ENCODE measurements at regions not wholly inside any gene's neighbourhood (a gene's known extent, or its start where the extent isn't known, plus 50 kb on each side); places are given as distances from the start of the nearest gene placed in this dataset.
"Not testable (repeated sequence)": the region's sequence is repeated elsewhere in the genome, so short reads cannot be mapped to it uniquely, and the experiment has no call there.

GRCh38 chr11:21963013-21963412 lies 229.9 kb upstream of the ANO5 start:
- no peak for TF ChIP-seq POLR2A (IDR thresholded peaks at IDR 0.05; ENCODE audit: low read depth, low read length)
- DNase-seq (ENCODE audit: insufficient read length, low spot score) (no peak), FAIRE-seq (no peak)

- FAIRE-seq (no peak), DNase-seq (ENCODE audit: insufficient read length, low spot score) (no peak)
- no peak for TF ChIP-seq POLR2A (IDR thresholded peaks at IDR 0.05; ENCODE audit: low read depth, low read length)
Observed at GRCh38 chr11:21965221-21965620, 227.7 kb upstream of the ANO5 start.

DNA sequence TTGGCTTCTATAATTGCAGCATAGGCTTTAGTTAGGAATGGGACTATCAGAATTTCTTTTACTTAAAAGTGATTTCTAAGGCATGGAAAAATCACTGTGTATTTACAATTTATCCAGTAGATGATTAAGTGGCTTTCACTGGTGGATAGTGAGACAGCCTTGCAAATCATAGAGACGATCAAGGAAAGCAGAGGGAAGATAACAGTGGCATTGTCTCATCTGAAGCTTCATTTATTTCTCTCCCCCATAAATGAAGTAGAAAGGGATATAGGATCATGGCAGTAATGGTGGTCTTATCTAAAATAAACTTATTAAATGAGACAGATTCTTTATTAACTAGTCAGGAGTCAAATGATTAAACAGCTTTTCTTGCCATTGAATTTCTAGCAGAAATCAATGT lies 224.2 kb upstream of the ANO5 start:
- FAIRE-seq (no peak), DNase-seq (ENCODE audit: insufficient read length, low spot score) (no peak)
- TF ChIP-seq POLR2A (IDR thresholded peaks at IDR 0.05; ENCODE audit: low read depth, low read length): no peak

DNA sequence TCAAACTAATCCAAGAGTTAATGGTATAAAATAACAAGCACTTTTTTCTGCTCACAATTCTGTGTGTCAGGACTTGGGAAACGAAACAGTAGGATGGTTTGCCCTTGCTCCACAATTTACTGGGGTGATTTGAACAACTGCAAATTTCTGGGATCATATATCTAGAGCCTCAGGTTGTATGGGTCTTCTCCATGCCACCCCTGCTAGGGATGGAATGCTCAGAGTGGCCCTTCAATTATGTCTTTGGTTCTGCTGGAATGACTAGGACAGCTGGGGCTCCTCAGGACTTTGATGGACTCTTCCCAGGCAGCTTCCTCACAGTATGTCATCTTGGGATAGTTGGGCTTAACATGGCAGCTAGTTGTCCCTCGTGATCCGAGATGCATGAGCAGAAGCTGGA lies 223.0 kb upstream of the ANO5 start:
- no peak for TF ChIP-seq POLR2A (IDR thresholded peaks at IDR 0.05; ENCODE audit: low read depth, low read length)
- DNase-seq (ENCODE audit: insufficient read length, low spot score): no peak
- no peak for FAIRE-seq

DNA sequence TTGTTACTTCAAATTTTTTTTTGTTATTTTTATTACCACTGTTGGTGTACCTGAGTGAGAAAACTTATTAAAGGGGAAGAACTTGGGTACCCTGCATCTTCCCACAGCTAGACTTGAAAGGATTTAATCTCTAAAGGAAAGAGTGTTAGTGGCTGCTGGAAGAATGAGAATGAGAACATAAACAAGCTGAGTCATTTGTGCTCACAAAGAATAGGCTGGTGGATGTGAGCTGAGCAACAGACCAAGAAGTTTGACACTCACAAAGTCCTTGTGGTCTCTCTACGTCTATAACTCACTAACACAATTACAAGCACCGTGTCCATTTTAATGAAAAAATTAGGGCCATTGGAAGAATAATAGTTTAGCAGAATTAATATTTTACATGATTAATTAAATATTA lies 217.6 kb upstream of the ANO5 start:
- FAIRE-seq: no peak
- DNase-seq (ENCODE audit: insufficient read length, low spot score): no peak

GRCh38 chr11:21976210-21976609 lies 216.7 kb upstream of the ANO5 start:
- DNase-seq (ENCODE audit: insufficient read length, low spot score) (no peak), FAIRE-seq (no peak)
- no peak for TF ChIP-seq POLR2A (IDR thresholded peaks at IDR 0.05; ENCODE audit: low read depth, low read length)

More for the DNA sequence above, 217.6 kb upstream of the ANO5 start:
- TF ChIP-seq POLR2A (IDR thresholded peaks at IDR 0.05; ENCODE audit: low read depth, low read length): no peak

DNA sequence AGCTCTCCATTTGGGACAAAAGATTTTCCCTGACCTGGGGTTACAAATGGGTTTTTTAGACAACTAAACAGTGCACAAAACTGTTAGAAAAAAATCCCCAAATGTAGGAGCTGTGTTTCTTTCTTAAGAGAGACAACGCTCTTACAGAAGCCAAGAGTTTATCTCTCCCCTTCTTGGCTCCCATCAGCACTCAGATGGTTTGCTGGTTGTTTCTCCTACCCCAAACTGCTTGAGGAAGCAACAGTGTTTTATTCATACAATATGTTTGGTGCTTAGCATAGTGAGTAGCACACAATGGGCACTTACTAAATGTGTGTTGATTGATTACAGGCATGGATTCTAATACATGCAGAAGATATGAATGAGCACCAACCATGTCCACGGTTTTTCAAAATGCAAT lies 209.5 kb upstream of the ANO5 start:
- no peak for FAIRE-seq
- TF ChIP-seq POLR2A (IDR thresholded peaks at IDR 0.05; ENCODE audit: low read depth, low read length): no peak
- DNase-seq (ENCODE audit: insufficient read length, low spot score): no peak

- DNase-seq (ENCODE audit: insufficient read length, low spot score) (no peak), FAIRE-seq (no peak)
- TF ChIP-seq POLR2A (IDR thresholded peaks at IDR 0.05; ENCODE audit: low read depth, low read length): no peak
Observed at GRCh38 chr11:21986361-21986760, 206.5 kb upstream of the ANO5 start.

DNA sequence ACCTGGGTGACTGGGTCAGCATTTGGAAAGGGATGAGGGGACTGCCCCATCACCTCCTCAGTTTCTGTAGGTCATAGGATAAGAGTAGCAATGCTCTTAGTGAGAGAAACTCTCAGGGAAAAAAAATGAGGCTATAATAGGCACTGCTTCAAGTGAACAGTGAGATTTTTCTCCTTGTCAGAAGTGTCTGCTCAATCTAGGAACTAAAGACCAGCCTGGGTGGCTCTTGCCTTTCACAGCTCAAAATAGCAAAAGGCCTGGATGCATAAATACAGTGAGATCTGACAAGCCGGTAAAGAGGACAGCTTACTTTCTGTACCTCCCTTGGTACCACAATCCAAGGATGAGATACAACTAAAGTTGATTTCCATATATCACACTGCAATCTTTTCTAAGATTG lies 205.6 kb upstream of the ANO5 start:
- FAIRE-seq: no peak
- DNase-seq (ENCODE audit: insufficient read length, low spot score): no peak

DNA sequence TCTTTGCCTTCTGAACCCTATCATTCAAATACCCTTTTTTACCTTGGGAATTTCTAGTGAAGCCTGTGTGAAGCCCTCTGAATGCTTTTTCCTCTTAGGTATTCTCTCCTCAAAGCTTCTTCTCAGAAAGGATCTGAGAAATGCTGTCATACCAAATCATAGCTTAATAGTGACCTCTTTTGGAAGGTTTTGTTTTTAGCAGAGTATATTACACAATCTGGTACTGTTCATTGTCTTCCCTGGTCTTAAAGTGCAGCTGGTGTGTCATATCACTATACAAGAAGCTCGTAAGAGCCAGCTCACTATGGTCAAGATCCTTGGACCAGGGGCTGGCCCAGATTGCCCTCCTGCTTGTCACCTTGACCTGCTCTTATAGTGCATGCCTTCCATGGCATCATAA lies 204.4 kb upstream of the ANO5 start:
- no peak for FAIRE-seq
- DNase-seq (ENCODE audit: insufficient read length, low spot score): no peak
- no peak for TF ChIP-seq POLR2A (IDR thresholded peaks at IDR 0.05; ENCODE audit: low read depth, low read length)

More for the DNA sequence above, 205.6 kb upstream of the ANO5 start:
- TF ChIP-seq POLR2A (IDR thresholded peaks at IDR 0.05; ENCODE audit: low read depth, low read length): no peak

DNA sequence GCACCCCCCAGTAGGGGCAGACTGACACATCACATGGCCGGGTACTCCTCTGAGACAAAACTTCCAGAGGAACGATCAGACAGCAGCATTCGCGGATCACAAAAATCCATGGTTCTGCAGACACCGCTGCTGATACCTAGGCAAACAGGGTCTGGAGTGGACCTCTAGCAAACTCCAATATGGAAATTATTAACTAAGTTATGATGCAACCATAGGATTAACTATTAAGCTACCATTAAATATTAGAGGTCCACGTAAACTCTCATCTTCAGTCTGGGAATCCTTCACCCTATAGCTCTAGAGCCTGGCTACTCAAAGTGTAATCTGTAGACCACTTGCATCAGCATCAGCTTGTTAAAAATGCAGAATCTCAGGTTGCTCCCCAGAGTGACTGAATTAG lies 191.1 kb upstream of the ANO5 start:
- not testable (repeated sequence) for DNase-seq (ENCODE audit: insufficient read length, low spot score); FAIRE-seq

- no peak for TF ChIP-seq POLR2A (IDR thresholded peaks at IDR 0.05; ENCODE audit: low read depth, low read length)
- no peak for DNase-seq (ENCODE audit: insufficient read length, low spot score)
- FAIRE-seq: no peak
Observed at GRCh38 chr11:22006901-22007300, 186.0 kb upstream of the ANO5 start.

DNA sequence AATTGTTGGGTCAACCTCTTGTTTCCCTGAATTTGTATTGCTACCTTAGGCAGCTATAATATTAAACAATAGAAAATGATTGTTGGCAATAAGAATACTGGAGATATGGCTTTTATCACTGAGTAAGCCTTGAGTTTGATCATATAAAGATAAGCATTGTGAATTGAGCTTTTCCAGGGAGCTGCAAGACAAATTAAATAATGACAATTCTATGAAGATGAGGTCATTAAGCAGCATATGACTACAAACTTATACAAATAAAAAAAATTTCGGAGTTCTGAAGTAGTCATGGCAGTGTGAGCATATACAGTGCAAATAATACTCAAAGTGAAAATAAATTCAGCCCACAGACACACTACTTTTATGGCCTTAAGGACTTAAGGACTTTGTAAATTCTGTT lies 161.1 kb upstream of the ANO5 start:
- DNase-seq (ENCODE audit: insufficient read length, low spot score) (no peak), FAIRE-seq (no peak)
- no peak for TF ChIP-seq POLR2A (IDR thresholded peaks at IDR 0.05; ENCODE audit: low read depth, low read length)

GRCh38 chr11:22037505-22037904 lies 155.4 kb upstream of the ANO5 start:
- no peak for FAIRE-seq

GRCh38 chr11:22041039-22041438 lies 151.8 kb upstream of the ANO5 start:
- FAIRE-seq: no peak
- DNase-seq (ENCODE audit: insufficient read length, low spot score): no peak
- no peak for TF ChIP-seq POLR2A (IDR thresholded peaks at IDR 0.05; ENCODE audit: low read depth, low read length)

More at GRCh38 chr11:22037505-22037904, 155.4 kb upstream of the ANO5 start:
- DNase-seq (ENCODE audit: insufficient read length, low spot score): no peak
- no peak for TF ChIP-seq POLR2A (IDR thresholded peaks at IDR 0.05; ENCODE audit: low read depth, low read length)

- TF ChIP-seq POLR2A (IDR thresholded peaks at IDR 0.05; ENCODE audit: low read depth, low read length): no peak
- no peak for FAIRE-seq
Observed at GRCh38 chr11:22042081-22042480, 150.8 kb upstream of the ANO5 start.

More at GRCh38 chr11:22042081-22042480, 150.8 kb upstream of the ANO5 start:
- DNase-seq (ENCODE audit: insufficient read length, low spot score): no peak

Measured in H54 (cell line).